Stomach (tissue), 8 donors: ENCODE measurements at regions not wholly inside any gene's neighbourhood (a gene's known extent, or its start where the extent isn't known, plus 50 kb on each side); places are given as distances from the start of the nearest gene placed in this dataset.

ENCODE experiments used
- DNase-seq, 2 donors: peaks; one replicate each; pipeline versions ENCODE4 v3.0.0 to v3.0.0-alpha.2; 2013 to 2019
- H3K27ac ChIP-seq, 5 donors: fragments of 200-600 bp in 4 of 5; sonication (generic) in 4 of 5; one replicate each; pipeline ENCODE4 v1.5.1; 2013 to 2019; ENCODE audit warnings: mild to moderate bottlenecking in 1 of 5, moderate library complexity in 1 of 5
- H3K27me3 ChIP-seq, 3 donors: fragments of 200-600 bp; sonication (generic); one replicate each; pipeline ENCODE4 v1.5.1; 2017 to 2019; ENCODE audit warnings: mixed run types in 1 of 3
- H3K36me3 ChIP-seq, 4 donors: fragments of 200-600 bp; sonication (generic); 1 replicate in 3 of 4; 2 replicates in 1 of 4; pipeline ENCODE4 v1.5.1; 2016 to 2019
- H3K4me1 ChIP-seq, 4 donors: fragments of 200-600 bp; sonication (generic); one replicate each; pipeline ENCODE4 v1.5.1; 2016 to 2019
- H3K4me3 ChIP-seq, 4 donors: fragments of 200-600 bp; sonication (generic) in 3 of 4; one replicate each; pipeline ENCODE4 v1.5.1; 2016 to 2019; ENCODE audit warnings: mild to moderate bottlenecking in 1 of 4
- H3K9me3 ChIP-seq, 4 donors: fragments of 200-600 bp; sonication (generic); one replicate each; pipeline ENCODE4 v1.5.1; 2016 to 2019
- EP300 ChIP-seq: sonication (generic); formaldehyde crosslinking; IDR thresholded peaks from one replicate; pipeline ENCODE4 v1.6.1; 2017; ENCODE audit warnings: antibody characterized with exemption
- POLR2A ChIP-seq, 4 donors: fragments of 450-650 bp; IDR thresholded peaks; one replicate each; pipeline ENCODE4 v1.6.1; 2016; ENCODE audit warnings: antibody characterized with exemption in 4 of 4, control low read depth in 2 of 4, mild to moderate bottlenecking in 1 of 4, moderate library complexity in 1 of 4
- POLR2AphosphoS5 ChIP-seq, 3 donors: sonication (generic); formaldehyde crosslinking; IDR thresholded peaks; one replicate each; pipeline ENCODE4 v1.6.1; 2016; ENCODE audit warnings: antibody characterized with exemption in 3 of 3
- WGBS, 5 donors: extraction: QIAGEN DNeasy Blood & Tissue Kit in 3 of 5; methylation state at CpG; one replicate each; pipeline versions ENCODE4 v1.1.5 to v1.1.7; 2013 to 2018; 5-methylcytosine and 5-hydroxymethylcytosine counted together
- intact Hi-C: fragments of 100-400 bp; cut with DNase I; formaldehyde crosslinking; loops from one replicate; pipeline ENCODE4 v1.15.1; 2023; ENCODE audit warnings: low total_unique reads
- TF ChIP-seq, protein P1 (sequence below), 7 experiments: fragments of 450-650 bp in 4 of 7; fragments of 200-600 bp in 3 of 7; sonication (generic) in 3 of 7; IDR thresholded peaks; one replicate each; pipeline ENCODE4 v1.5.1; 2016 to 2019; ENCODE audit warnings: antibody characterized with exemption in 7 of 7, control low read depth in 2 of 7, mild to moderate bottlenecking in 1 of 7
- donor health status: healthy with polysubstance abuse.
- donor health status: Bipolar disorder and iron deficiency.
- donor health status: healthy.

GRCh38 chr10:28384557-28384956, 81.7 kb upstream of the MPP7 start:
- intact Hi-C loops = no loop called here
- 86 to 93% (median 90%) methylated on average over 2 of the region's 2 CpGs for WGBS, 5 donors
- H3K27me3 ChIP-seq = no peaks in the 10 kb centered on the region
- no peaks in the 10 kb centered on the region for H3K9me3 ChIP-seq
- TF ChIP-seq POLR2AphosphoS5 (IDR thresholded peaks at IDR 0.05) = no peak
- TF ChIP-seq, protein P1, sequence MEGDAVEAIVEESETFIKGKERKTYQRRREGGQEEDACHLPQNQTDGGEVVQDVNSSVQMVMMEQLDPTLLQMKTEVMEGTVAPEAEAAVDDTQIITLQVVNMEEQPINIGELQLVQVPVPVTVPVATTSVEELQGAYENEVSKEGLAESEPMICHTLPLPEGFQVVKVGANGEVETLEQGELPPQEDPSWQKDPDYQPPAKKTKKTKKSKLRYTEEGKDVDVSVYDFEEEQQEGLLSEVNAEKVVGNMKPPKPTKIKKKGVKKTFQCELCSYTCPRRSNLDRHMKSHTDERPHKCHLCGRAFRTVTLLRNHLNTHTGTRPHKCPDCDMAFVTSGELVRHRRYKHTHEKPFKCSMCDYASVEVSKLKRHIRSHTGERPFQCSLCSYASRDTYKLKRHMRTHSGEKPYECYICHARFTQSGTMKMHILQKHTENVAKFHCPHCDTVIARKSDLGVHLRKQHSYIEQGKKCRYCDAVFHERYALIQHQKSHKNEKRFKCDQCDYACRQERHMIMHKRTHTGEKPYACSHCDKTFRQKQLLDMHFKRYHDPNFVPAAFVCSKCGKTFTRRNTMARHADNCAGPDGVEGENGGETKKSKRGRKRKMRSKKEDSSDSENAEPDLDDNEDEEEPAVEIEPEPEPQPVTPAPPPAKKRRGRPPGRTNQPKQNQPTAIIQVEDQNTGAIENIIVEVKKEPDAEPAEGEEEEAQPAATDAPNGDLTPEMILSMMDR (IDR thresholded peaks at IDR 0.05) = no peak
- no peak for TF ChIP-seq EP300
- TF ChIP-seq POLR2A (IDR thresholded peaks at IDR 0.05) = no peak
- peaks cover 0 to 12% (median 4%) of the 10 kb centered on the region in 4 donors for H3K4me1 ChIP-seq
- no peaks in the 10 kb centered on the region for H3K36me3 ChIP-seq
- no peak overlapping the region for H3K4me3 ChIP-seq
- H3K27ac ChIP-seq = no peak overlapping the region
- DNase-seq = no peak

- 73 to 82% (median 79%) methylated on average over 6 of the region's 6 CpGs for WGBS, 5 donors
- Histone ChIP-seq H3K4me1 (peaks cover 0 to 12% (median 4%) of the 10 kb centered on the region in 4 donors), H3K36me3 (no peaks in the 10 kb centered on the region), H3K27me3 (no peaks in the 10 kb centered on the region), H3K4me3 (no peak overlapping the region), H3K9me3 (no peaks in the 10 kb centered on the region), H3K27ac (no peak overlapping the region)
- no peak for TF ChIP-seq POLR2AphosphoS5 (IDR thresholded peaks at IDR 0.05)
- TF ChIP-seq EP300 = no peak
- TF ChIP-seq POLR2A (IDR thresholded peaks at IDR 0.05) = no peak
- TF ChIP-seq, protein P1 (IDR thresholded peaks at IDR 0.05) = no peak
- no peak for DNase-seq
- intact Hi-C loops = loop anchor here (5.0 kb wide), 1 partner anchor 139 kb away; no protein-coding TSS in a partner anchor
Measured at GRCh38 chr10:28385748-28386502, 83.1 kb upstream of the MPP7 start.

DNA sequence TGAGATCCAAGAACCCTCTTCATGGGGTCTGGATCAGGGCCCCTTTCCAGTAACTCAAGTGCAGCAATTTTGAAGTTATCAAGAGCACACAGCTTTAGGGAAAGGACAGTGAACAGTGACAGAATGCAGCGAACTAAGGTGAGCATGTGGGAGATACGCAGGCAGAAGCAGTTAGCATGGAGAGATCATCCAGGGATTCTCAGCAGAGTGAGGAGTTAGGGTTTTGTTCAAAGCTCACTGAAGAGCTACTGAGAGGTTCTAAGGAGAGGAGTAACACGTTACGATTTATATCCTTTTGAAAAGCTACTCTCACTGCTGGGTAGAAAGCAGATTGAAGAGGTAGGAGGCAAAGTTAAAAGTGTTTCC, 83.6 kb upstream of the MPP7 start:
- H3K27ac ChIP-seq = no peak overlapping the region
- no peaks in the 10 kb centered on the region for H3K36me3 ChIP-seq
- 73 to 82% (median 80%) methylated on average over 4 of the region's 4 CpGs for WGBS, 5 donors
- H3K4me3 ChIP-seq = no peak overlapping the region
- no peaks in the 10 kb centered on the region for H3K27me3 ChIP-seq
- TF ChIP-seq POLR2A (IDR thresholded peaks at IDR 0.05) (no peak), EP300 (no peak), POLR2AphosphoS5 (IDR thresholded peaks at IDR 0.05) (no peak)
- TF ChIP-seq, protein P1 (IDR thresholded peaks at IDR 0.05) = no peak
- DNase-seq = no peak
- intact Hi-C loops = loop anchor here (5.0 kb wide), 1 partner anchor 139 kb away; no protein-coding TSS in a partner anchor
- peaks cover 0 to 10% (median 4%) of the 10 kb centered on the region in 4 donors for H3K4me1 ChIP-seq
- no peaks in the 10 kb centered on the region for H3K9me3 ChIP-seq

DNA sequence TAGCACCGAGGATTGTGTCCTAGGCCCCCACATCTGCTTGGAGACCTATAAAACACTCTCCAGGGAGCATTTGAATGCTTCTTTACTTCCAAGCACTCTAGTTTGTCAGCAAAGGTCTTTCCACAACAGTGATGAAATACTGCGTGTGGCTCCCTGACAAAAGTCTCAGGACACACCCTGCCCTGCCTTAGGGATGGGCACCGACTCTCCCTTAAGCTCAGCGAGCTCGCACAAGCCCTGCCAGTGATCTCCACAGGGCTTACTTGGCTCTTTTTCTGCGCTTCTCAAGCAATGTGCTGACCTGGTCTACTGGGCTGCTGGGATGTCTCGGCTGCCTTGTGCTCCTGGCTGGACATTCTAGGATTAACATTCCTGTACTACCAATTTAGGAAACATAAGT, 84.3 kb upstream of the MPP7 start:
- H3K4me3 ChIP-seq = no peak overlapping the region
- peak in 1 of 2 donors; percentile 39 for DNase-seq
- WGBS, 5 donors = 74 to 80% (median 76%) methylated on average over 7 of the region's 7 CpGs
- no peaks in the 10 kb centered on the region for H3K9me3 ChIP-seq
- no peaks in the 10 kb centered on the region for H3K36me3 ChIP-seq
- no peak overlapping the region for H3K27ac ChIP-seq
- H3K4me1 ChIP-seq = peaks cover 0 to 3% (median under 1%) of the 10 kb centered on the region in 4 donors
- no peaks in the 10 kb centered on the region for H3K27me3 ChIP-seq
- no peak for TF ChIP-seq POLR2A (IDR thresholded peaks at IDR 0.05)
- TF ChIP-seq POLR2AphosphoS5 (IDR thresholded peaks at IDR 0.05) = no peak
- TF ChIP-seq EP300 = no peak
- TF ChIP-seq, protein P1 (IDR thresholded peaks at IDR 0.05) = no peak
- intact Hi-C loops = loop anchor here (5.0 kb wide), 1 partner anchor 140 kb away; no protein-coding TSS in a partner anchor
